ENCODE measurements at regions not wholly inside any gene's neighbourhood (a gene's known extent, or its start where the extent isn't known, plus 50 kb on each side); places are given as distances from the start of the nearest gene placed in this dataset.
"Not testable (repeated sequence)": the region's sequence is repeated elsewhere in the genome, so short reads cannot be mapped to it uniquely, and the experiment has no call there.

DNA sequence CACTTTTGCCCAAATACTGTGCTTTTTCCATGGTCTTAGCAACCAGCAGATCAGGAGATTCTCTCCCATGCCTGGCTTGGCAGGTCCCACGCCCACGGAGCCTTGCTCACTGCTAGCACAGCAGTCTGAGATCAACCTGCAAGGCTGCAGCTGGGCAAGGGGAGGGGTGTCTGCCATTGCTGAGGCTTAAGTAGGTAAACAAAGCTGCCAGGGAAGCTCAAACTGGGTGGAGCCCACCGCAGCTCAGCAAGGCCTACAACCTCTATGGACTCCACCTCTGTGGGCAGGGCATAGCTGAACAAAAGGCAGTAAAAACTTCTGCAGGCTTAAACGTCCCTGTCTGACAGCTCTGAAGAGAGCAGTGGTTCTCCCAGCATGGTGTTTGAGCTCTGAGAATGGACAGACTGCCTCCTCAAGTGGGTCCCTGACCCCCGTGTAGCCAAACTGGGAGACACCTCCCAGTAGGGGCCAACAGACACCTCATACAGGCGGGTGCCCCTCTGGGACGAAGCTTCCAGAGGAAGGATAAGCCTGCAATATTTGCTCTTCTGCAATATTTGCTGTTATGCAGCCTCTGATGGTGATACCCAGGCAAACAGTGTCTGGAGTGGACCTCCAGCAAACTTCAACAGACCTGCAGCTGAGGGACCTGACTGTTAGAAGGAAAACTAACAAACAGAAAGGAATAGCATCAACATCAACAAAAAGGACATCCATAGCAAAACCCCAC lies 132.8 kb upstream of the STARD13 start:
- DNase-seq, result not testable (repeated sequence)

DNA sequence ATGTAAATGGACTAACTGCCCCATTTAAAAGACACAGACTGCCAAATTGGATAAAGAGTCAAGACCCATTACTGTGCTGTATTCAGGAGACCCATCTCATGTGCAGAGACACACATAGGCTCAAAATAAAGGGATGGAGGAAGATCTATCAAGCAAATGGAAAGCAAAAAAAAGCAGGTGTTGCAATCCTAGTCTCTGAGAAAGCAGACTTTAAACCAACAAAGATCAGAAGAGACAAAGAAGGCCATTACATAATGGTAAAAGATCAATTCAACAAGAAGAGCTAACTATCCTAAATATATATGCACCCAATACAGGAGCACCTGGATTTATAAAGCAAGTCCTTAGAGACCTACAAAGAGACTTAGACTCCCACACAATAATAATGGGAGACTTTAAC lies 134.6 kb upstream of the STARD13 start:
- DNase-seq, result not testable (repeated sequence)

DNA sequence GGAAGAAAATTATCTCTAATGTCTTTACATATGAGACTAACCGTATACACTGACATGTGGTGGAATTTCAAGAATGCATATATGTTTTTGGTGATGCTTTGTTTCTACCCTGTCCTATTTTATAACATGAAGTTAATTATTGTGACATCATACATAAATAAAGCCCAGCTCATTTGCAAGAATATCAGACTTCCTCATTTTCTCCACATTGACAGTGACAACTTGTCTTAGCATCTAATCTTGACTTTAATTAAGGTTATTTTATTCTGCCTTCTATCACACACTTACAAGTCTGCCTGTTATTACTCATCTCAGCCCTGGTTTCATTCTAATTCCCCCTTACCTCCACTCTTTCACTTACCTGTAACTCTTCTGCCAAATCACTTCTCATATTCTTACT lies 140.6 kb upstream of the STARD13 start:
- DNase-seq, result no peak

DNA sequence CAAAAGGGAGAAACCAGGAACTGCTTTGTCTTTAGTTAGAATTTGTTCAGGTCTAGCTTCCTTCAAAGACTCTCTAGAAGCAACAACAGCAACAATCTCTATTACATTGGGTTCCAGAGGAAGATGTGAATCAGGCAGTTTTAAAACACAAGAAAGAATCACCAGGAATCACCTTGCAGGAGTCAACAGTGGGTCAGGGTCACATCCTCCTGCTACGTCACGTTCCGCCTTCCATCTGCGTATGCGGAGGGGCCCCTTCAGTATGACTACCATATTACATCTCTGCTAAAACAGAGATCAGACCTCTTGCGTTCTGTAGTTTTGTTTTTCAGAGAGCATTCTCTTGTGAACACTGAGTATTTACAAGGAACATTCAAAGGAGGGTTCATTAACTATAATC lies 147.8 kb upstream of the STARD13 start:
- DNase-seq, result no peak

DNA sequence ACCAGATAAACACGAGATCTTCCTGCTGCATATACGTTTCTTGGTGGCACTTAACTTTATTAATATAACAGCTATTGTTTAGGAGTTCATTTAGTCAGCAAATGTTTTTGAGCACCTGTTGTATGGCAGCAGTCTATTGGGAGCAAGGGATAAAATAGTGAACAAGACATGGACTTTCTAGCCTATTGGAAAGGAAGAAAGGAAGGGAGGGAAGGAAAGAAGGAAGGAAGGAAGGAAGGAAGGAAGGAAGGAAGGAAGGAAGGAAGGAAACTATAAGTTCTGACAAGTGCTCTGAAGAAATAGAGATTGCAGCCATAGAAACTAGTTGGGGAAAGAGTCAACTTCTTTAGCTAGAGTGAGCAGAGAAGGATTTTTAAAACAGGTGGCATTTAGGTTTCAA lies 149.1 kb upstream of the STARD13 start:
- no peak for DNase-seq

DNA sequence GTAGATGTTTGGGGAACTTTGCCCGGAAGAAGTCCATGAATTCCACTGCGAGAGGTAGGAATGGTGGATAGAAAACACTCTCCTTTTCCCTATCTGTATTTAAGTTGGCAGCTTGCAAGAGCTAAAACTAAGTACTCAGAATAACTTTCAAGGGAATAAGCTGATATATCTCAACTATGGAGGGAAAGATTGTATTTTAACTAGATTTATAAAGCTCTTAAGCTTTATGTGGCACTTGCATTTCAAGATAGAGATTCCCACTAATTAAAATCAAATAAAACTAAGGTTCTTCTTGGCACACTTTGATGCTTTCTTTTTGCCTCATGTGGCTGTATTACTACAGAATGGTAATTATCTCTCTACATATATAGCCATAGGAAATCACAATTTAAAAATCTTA lies 149.7 kb upstream of the STARD13 start:
- DNase-seq, result no peak

DNA sequence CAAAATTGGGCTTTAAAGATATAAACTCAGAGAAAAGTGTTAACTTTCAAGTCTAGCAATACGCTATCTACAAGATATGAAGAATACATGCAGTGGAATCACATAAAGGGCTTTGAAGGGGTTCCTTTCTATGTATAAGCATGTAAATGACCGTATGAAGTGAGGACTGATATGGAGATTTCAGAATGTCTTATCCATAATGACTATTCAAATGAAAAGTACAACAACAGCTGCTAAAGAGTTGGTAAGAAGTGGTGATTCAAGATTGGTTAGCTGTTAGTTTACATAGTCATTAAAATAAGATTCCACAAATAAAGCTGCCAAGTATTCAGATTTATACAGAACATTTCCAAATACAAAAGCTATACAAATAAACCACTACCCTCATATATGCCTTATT lies 153.4 kb upstream of the STARD13 start:
- no peak for DNase-seq

DNA sequence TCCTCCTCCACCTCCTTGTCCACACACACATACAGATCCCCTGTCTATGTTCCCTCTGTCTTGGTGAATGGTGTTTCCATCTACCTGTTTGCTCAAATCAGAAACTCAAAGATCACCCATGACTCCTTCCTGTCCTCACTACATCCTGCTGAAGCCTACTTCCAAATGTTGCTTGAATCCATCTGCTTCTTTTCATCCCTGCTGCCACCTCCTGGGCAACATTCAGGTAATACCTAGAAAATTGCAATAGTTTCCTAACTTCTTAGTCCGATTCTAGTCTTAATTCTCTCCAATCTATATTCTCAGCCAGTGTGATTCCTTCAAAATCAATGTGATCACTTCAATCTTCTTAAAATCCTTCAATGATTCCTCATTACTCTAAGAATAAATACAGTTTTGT lies 155.5 kb upstream of the STARD13 start:
- no peak for DNase-seq

DNA sequence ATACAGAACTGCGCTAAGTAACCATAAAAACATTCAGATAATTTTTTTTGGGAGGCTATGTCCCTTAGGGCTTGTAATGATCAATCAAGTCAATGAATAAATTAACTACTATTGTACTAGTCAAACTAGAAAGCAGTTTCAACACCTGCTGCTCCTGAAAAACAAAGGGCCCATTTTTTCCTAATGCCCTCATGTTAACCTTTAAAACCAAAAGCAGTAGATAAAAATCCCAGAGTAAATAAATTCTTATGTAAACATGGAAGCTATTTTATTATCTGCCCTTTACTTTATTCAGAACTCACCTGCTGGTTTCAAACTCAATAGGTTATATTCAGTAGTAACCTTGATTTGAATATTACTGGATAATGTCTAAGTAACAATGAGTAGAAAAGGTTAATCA lies 159.5 kb upstream of the STARD13 start:
- DNase-seq, result no peak

DNA sequence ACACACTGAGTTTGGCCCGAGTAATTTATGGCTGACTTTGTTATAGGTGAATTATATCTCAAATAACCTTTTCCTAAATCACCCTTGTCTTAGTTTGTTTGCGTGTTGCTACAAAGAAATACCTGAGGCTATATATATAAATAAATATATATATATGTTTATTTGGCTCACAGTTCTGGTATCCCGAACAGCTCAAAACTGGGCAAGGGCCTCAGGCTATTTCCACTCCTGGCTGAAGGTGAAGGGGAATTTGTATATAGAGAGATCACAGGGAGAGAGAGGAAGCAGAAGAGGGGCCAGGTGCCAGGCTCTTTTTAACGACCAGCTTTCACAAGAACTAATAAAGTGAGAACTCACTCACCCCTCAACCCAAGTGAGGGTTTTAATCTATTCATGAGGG lies 159.9 kb upstream of the STARD13 start:
- DNase-seq, result no peak

DNA sequence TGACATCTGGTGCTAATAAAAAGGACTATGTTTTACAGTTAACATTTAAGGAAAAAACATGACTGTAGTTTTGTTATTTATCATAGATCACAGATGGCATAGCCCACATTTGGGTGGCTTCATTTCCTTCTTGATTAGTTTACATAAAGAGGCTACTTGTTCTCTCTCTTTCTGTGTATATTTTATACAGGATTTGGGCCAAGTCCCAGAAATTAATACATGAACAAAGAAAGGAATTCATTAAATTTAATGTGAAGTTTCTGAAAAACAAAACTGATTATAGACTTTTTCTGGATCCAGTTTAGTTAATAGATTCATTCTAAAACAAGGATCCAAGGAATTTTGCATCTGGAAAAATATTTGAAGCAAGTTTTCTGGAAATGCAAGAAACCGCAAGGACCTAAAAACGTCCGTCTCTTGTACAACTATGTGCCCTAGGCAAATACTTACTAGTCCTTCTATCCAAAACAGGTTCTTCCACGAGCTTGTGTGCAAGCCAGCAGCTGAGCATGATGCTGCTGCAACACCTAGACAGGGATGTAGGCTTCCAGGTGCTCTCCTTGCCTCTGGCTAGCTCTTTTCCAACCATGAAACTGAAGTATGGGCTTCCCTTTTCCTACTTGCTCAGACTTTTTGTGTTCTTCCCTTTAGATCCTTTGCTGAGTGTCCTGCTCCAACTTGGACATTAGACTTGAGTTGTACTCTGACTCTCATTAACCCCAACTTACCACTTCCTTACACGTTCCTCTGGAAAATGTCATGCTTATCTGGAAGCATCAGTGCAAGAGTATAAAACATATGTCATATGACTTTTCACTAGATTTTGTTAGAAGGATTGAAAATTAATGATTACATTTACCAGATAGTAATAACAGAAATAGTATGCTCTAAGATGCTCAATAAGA lies 161.5 kb upstream of the STARD13 start:
- no peak for DNase-seq

DNA sequence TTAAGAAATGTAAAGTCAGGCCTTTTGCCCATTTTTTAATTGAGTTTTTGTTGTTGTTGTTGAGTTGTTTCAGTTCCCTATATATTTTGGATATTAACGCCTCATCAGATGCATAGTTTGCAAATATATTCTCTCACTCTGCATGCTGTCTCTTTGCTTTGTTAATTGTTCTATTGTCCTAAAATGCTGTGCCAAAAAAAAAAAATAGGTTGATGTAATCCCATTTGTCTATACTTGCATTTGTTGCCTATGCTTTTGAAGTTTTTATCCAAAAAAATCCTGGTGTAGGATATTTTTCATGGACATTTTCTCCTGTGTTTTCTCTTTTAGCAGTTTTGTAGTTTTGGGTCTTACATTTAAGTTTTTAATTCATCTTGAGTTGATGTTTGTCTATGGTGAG lies 163.3 kb upstream of the STARD13 start:
- no peak for DNase-seq

DNA sequence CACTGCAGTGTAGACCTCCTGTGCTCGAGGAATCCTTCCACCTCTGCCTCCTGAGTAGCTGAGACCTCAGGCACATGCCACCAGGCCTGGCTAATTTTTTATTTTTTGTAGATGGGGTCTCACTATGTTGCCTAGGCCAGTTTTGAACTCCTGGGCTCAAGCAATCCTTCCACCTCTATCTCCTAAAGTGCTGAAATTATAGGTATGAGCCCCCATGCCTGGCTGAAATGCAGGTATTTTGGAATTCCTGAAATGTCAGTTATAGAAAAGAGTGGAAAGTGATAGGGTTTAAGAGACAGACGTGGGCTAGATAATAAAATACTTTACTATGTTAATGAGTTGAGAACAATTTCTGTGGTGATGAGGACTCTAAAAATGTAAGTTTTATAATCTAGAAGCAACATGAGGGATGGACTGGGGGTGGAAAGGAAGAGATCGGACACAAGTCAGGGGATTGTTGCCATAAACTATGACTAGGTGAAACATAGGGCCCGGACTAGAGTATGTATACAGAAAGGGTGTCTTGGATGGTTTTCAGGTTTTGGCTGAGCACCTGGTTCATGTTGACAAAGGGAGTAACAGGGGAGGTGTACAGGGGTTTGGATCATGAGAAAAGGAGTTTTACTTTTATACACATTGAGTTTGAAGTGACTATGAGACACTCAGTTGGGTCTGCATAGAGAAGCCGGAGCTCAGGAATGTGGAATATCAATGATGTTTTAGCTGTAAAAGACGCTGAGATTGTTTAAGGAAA lies 165.6 kb upstream of the STARD13 start:
- no peak for DNase-seq

DNA sequence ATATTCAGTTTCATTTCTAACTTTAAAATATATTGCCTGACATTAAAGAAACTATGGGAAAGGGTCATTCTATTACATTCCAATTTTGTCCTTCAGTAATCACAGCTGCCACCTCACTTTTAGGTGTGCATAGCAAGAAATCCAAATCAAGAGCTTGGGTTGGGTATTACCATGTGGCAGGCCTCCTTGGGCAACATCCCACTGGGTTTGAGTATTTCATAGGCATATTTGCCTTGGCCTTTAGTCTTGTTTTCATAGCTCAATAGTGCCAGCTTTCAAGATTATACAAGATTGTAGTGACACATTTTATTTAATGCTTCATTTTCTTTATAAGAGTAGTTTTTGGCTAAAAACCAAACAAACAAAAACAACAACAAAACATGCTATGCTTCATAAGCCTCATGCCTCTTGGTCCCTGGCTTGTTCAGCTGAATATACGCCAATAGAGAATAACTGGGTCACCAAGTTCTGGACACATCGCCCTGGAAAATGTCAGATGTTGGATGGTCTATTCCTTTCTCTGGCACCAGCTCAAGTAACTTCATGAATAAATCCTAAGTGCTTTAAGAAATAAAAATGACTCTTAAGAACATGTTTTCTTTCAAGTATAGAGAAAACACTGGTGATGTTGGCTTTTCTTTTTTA lies 167.4 kb upstream of the STARD13 start:
- no peak for DNase-seq

DNA sequence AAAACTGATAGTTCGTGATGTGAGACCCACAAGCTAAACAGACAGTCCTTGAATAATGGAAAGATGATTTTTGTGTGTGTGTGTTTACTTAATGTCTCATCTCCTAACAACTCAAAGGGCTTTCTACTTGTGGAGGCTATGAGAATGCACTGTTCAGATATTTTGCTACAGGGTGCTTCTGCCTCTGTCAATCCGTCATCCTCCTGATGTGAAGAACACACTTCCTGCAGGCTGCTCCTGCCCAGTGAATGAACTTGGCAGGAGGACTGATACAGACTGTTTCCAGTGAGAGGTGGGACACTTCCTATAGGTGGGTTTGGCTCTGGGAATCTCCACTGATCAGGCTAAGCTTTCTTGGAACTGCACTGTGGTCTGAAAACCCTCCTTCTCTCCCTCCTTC lies 168.4 kb upstream of the STARD13 start:
- DNase-seq, result no peak

DNA sequence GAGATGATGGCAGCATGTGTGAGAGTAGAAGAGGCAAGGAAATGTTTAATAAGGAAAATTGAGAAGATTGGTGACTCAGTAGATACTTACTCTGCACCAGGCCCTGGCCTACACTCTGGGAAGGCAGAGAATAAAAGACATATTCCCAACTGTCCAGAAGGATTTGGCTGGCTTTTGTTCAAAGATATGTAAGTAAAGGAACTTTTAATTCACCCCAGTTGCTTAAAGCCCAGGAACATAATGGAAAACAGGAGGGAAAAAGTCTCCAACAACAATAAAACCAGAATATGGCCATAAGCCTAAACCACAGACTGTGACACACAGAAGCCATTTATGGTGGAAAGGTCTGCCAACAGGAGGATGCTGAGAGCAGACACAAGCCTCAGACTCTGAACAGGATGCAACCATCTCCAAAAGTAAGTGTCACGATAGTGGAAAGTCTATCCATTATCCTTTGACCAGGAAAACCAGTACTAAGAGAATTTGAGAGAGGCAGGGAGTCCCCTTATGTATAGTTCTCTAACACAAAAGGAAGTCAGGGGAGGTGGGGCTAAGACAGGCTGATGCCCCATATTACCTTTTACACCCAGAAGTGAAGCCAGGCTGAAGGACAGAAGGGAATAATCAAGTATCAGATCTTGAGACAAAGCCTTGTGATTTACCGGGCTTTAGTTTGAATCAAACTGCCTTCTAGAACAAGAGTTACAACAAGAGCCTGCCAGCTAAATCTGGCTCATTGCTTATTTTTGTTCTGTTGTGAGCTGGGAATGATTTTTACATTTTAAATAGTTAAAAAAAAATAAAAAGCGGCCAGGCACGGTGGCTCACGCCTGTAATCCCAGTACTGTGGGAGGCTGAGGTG lies 169.5 kb upstream of the STARD13 start:
- no peak for DNase-seq

DNA sequence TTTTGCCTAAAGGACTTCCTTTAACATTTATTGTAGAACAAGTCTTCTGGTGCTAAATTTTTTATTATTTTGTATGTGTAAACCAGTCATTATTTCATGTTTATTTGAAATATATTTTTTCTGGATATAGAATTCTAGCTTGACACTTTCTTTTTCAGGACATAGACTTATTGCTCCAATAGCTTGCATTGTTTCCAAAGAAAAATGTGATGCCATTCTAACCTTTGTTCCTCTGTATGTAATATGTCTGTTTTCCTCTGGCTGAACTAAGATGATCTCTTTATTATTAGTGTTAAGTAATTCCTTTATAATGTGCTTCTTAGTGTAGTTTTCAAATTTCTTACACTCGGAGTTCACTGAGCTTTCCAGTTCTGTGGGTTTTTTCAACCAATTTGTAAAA lies 174.1 kb upstream of the STARD13 start:
- no peak for DNase-seq

DNA sequence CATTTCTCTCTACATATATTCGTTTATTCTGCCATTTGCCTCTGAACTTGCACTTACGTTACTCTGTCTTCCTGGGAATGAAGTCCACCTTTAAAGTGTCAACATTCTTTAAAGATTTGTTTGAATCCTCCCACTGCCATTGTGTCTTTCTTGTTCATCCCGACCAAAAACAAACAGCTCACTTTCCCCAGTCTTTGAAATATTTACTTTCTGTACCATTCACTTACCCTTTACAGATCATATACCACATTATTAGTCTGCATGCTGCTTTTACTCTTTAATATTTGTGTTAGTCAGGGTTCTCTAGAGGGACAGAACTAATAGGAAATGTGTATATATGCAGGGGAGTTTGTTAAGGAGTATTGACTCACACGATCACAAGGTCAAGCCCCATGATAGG lies 176.6 kb upstream of the STARD13 start:
- DNase-seq, result no peak

DNA sequence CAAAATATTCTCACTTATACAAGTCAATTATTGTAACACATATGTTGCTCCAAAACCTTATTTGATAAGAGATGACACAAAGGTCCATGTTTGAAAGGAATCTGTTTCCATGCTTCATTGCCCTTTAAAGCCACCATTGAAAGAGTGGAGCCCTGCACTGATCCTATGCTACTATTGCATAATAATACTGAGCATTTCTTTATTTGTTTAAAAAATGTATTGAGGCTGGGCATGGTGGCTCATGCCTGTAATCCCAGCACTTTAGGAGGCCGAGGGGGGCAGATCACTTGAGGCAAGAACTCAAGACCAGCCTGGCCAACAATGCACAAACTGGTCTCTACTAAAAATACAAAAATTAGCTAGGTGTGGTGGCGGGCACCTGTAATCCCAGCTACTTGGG lies 178.8 kb upstream of the STARD13 start:
- no peak for DNase-seq

DNA sequence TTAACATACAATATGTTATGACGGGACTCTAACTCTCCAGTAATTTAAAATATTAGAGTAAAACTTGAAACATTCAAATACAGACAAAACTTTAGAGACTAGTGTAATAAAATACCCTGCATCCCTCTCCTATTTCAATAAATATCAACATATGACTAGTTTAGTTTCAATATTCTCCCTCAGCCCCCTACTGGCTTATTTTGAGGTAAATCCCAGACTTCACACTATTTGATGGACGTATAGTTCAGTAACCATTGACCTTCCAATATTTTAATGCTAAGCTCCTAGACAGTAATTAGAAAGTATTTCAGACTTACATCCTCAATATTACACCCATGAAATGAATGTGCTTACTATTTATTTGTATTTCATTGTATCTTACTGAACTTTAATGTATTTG lies 180.7 kb upstream of the STARD13 start:
- DNase-seq, result no peak

DNA sequence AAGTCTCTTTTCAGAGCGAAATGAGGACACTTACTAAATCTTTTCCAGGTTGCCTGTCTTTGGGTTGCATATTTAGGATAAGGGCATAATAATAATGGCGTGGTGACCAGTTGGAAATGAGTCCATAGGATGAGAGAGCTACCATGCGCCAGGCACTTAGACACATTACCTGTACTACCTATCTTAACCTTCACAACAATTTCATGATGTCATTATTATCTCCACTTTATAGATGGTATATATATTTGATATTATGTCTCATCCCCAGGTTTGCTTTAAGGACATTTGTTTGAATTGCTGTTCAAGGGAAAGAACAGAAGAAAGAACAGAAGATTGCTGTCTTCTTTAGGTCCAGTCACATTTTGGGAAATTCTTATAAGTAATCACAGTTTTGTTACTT lies 182.0 kb upstream of the STARD13 start:
- DNase-seq, result no peak

DNA sequence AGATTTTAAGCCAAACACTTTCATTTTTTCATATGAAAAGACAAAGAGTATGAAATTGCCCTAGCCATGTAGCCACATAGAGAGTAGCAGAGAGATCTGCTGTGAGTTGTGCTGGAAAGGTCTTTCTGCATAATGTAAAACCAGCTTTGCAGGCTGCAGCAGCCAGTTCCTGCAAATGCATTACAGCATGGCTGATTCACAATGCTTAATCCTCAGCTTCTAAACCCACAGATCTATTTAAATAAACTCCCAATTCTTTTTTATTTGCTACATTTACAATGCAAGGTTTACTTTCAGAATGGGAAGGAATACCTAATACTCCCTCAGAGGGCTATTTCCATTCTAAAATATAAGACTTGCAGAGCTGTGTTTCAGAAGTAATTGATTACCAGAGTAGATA lies 185.6 kb upstream of the STARD13 start:
- DNase-seq, result no peak

Measured in suppressor macrophage treated with lipopolysaccharide for 4 hours (primary cell).